HG02678 (cell line): ENCODE measurements at regions not wholly inside any gene's neighbourhood (a gene's known extent, or its start where the extent isn't known, plus 50 kb on each side); places are given as distances from the start of the nearest gene placed in this dataset.
"Not testable (repeated sequence)": the region's sequence is repeated elsewhere in the genome, so short reads cannot be mapped to it uniquely, and the experiment has no call there.

Experiments
- ATAC-seq: cut with Tn5 transposase; IDR thresholded peaks from one replicate; pipeline ENCODE4 v1.9.1; 2021; ENCODE audit warnings: mild to moderate bottlenecking, moderate library complexity; ENCODE audit not compliant: unreplicated experiment

DNA sequence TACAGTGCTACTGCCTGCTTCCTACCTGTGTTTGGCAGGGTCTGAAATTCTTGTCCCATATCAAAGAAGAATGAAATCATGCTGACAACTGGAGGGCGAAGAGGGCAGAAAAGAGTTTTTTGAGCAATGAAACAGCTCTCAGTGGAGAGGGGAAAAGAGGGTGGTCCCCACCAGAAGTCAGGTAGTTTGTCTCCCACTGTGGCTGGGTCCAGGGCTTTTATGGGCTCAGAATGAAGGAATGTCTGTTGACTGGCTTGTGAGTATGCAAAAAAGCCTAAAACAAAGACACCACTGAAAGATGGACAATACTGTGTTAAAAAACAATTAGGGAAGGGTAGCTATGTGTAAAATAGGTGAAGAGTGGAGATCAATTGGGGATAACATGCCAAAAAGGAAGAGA is 115.0 kb downstream of the ADAM29 start:
- ATAC-seq: no peak

DNA sequence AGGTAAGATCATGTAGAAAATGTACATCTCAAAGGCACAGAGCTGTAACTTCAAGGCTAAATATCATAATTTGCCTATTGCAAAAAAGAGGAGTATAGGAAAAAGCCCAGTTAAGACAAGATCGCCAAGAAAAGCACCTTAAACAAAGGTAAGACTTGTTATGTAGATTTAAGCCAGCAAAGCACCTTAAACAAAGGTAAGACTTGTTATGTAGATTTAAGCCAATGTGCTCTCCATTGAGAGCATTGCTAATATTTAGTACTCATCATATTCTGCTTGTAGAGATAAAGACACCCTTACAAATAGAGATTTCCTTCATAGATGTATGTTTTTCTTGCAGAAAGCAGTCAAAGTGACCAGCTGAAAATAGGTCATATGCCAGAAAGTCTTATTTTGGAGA is 115.8 kb downstream of the ADAM29 start:
- no peak for ATAC-seq

DNA sequence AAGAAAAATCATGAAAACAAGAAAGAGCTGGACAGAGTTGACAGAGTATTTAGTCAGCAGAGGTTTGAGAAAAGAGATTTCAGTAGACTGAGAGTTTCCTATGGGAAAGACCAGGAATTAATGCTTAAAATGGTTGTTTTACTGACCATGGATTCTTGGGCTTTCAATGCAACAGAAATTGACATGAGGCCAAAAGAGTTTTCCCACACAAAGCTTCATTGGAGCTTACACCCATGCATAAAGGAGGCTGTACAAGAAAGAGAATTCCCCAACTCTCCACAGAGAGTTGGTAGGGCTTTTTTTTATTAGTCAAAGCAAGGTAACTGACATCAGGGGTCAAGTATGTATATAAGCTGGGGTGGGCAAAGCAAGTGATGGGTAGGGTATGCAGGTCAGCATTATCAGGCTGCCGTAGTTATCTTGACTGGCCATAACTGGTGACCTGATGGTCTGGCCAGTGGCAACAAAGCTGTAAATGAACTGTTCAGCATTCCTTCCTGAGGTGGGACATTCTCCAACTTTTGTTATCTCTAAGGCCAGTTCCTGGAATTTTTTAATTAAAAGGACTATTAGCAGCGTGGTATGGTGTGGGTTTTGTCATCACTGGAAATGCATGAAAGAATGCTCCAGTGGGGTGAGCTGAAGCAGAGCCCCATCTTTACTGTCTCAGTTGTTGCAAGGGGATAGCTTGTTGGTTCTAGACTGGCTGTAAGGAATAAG is 117.0 kb downstream of the ADAM29 start:
- no peak for ATAC-seq

DNA sequence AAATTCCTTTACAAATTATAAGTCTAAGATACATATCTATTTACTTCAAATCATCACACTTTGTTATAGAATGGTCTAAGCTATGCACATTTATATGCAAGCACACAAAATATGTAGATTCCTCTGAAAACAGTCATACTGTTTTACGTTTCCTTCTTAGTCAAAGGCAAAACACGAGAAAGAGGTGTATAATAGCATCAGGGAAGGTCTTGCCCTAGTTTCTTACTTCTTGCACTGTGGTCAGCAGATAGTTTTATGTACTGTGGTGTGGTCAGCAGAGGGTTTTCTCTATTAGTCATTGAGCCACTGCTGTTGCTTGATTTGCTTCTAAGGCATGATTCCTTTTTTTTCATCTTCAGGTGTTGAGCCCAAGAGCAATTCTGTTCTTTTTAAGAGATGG is 117.7 kb downstream of the ADAM29 start:
- ATAC-seq: no peak

DNA sequence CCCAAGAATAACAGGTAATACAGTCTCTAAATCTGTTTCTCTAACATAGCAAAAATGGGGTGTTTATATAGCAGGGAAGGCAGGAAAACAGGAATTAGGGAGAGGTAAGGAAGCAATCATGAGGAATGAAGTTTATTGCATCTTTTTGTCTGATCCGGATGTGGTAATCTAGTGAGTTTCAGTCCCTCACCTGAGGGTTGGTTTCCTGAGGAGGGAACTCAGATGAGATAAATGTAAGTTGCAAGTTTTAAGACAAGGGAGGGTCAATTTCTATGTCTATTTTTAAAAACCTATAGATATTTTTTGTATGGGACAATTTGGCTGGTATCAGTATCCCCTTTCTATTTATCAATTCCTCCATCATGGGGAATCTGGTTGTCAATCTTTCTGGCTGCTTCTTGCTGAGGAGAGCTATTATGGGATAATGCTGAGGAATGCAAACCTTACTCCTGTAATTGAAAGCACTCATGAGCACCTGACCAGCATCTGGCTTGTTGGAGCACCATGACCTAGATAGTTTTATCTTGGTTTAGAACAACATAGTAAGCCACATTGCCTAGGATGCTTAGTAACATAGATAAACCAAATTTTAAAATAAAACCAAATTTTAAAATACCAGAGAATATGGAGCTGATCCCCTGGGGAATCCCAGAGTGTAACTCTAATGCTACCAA is 130.1 kb downstream of the ADAM29 start:
- ATAC-seq: no peak

DNA sequence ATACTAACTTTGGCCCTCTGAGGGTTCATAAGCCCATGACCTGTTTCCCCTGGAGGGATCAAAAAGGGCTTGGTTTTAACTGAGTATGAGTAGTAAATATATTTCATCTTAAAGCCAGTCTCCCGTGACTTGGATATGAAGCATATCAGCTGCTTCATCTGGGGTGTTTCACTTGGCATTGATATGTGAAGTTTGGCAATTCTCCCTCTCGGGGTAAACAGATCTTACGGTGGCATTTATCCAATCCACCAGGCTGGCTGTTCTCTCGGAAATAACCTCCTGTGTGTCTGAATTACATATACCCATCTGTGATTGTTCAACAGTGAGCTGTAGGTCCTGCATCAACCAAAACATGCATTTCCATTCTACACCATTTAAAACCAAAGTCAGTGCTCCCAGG is 130.7 kb downstream of the ADAM29 start:
- no peak for ATAC-seq

DNA sequence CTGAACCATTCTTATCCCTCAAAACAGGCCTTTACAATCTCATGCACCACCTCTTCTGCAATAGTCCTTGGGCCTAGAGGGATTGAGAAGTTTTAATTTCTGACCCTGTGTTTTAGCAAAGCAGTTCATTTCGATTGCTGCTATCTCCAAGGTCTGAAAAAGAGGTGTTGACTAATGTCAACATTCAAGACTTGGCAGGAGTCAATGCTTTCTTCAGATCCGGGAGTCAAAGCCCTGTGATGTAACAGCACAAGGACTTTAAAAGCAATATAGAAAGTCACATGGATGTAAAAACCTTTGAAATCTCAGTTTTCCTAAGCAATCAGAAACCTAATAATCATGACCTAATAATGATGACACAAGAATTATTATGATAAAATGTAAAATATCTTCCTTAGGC is 133.8 kb downstream of the ADAM29 start:
- no peak for ATAC-seq

DNA sequence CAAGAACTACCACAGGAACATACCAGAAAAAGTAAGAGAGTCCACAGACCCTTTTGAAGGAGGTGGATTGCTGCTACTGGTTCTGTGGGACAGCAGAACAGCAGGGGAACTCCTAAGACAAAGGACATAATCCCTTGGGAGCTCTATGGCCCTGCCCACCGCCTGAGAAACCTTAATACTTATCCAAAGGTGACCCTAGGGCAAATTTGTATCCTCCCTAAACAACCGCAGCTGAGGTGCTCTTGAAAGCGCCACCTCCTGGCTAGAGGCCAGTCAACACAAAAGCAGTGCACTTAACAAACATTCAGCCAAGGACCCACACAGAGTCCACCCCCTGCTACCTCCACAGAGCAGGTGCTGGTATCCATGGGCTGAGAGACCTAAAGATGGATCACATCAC is 136.8 kb downstream of the ADAM29 start:
- no peak for ATAC-seq

DNA sequence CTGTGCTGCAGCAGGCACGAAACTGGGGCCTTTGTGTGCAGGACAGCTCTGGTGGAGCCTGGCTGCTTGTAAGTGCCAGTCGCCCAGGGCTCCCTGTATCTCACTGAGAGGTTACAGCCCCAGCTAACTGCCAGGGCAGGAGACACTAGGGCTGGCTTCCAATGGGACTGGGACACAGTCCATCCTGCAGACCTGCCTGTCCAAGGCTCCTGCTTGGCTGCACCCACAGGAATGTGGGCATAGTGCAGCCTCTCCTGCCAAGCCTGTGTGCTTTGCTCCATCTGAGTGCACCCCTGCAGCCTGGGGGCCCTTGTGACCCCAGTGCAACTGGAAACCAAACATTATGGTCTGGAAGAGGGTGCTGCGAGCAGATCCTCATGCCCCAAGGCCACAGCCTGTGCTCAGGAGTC is 144.0 kb downstream of the ADAM29 start:
- ATAC-seq: no peak

DNA sequence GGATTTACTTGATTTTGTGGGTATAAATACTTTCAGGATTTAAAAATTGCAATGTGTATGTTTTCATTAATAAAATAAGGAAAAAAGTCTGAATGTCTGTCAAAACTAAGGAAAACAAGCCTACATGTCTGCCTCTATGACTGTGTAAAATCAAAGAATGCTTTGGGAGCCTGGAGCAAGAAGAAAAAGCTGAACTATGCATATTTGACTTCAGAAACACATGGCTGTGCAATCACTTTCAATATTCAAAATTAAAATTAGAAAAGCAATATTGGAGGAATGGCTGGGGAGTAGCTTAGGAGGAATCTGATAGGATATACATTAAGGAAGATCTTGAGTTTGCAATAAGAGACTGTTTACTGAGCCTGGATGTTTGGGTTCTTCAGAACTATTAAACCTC is 147.1 kb downstream of the ADAM29 start:
- ATAC-seq: no peak

DNA sequence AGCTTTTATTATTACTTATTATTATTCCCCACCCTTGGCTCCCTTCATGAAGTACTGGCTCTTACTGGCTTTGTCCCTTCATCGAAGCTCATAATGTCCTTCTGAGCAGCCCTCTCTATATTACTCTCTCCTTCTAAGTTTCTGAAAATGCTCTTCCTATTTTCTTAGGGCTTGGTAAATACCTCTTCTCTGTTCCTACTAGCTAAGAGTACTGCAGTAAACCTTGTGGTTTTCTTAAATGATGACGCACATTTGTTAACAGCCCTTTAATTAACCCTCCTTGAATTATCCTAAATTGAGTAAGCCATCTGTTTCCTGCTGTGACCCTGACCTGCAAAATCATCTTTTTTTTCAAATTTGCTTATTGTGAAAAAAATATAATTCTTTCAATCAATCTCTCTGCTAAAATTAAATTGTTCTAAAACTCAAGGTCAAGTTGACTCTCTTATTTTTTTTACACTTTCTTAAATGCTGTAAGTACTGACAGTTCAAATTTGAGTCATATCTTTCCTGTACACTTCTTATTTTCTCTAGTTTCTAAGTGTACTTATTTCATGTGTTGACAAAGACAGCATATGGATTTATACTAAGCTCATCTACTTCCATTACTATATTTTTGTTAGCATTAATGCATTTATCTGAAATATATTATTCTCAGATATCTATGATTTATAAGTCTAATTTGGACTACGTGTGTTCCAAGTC is 148.9 kb downstream of the ADAM29 start:
- no peak for ATAC-seq

DNA sequence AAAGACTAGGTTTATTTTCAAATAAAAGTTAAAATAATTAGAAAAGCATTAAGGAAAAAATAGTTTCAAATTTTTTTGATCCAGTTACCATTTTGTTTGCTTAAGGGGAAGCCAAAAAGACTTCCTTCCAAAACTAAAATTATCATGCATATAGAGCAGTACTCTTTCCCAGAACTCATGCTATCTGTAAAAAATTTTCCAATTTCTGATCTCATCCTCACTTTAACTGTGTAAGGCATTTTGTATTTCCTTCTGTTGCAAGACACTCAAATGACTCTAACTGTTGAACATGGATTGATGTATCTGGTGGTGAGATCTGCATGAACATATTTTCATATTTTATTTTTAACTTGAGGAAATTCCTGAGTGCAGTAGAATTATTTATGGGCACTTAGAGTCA is 150.1 kb downstream of the ADAM29 start:
- ATAC-seq: no peak

DNA sequence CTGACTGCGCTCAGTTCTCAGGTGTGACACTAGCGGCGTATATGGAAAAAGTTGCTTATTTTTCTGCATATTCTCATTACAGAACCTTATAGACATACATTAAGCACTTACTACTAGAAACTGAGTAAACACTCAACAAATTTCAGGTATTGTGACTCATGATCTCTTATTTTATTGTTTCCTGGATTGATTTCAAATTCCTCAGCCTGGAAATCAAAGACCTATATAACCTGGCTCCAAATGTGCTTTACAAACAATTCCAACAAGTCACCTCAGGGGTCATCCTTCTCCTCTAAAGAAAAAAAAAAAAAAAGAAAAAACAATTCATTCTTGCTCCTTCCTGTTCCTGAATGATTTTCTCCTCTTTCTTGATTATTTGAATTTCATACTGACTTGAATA is 152.3 kb downstream of the ADAM29 start:
- no peak for ATAC-seq

DNA sequence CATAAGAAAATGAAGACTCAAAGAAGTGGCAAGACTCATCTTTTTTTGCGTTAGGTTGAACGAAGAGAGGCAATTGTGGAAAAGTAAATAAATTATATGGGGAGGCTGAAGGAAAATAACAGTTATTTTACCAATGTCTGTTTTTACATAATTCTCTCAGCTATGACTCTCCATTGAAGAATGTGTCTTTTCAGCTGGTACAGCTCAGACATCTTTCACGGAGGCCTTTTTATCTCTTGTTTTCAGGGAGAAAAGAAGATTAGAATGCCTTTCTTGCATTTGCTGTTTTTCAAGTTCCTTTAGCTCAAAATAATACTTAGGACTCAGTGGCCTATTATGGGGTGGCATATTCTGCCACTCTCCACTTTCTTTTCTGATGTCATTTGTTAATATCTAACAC is 153.0 kb downstream of the ADAM29 start:
- no peak for ATAC-seq

DNA sequence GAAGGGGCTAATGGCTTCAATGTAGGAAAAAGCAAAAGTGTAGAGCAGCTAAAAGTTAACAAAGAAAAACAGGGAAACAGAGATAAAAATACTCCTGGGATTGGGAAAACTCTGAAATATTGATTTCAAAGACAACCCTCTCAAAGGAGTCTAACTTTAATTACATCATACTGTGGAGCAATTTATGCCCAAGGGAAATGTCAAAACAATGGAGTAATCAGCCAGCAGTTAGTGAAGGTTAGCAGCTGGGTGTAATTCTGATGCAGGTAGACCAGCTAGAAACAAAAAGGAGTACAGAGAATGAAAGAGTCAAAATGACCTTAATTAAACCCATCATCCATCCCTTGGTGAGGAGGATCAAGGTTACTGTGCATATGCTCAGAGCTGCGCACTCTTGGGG is 169.0 kb downstream of the ADAM29 start:
- no peak for ATAC-seq

DNA sequence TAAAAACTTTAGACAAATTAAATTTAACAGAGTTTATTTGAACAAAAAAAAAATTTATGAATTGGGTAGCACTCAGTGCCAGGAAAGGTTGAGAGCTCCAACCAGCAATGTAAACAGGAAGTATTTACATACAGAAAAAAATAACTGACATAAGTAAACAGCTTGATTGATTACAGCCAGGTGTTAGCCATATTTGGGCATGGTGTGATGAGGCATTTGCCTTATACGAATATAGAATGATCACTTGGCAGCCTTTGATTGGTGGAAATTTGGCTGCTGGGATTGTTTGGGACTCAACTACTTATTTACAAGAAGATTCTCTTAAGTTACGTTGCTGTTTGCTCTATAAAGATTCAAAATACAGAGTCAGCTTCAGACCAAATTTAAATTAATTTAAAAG is 172.0 kb downstream of the ADAM29 start:
- no peak for ATAC-seq

DNA sequence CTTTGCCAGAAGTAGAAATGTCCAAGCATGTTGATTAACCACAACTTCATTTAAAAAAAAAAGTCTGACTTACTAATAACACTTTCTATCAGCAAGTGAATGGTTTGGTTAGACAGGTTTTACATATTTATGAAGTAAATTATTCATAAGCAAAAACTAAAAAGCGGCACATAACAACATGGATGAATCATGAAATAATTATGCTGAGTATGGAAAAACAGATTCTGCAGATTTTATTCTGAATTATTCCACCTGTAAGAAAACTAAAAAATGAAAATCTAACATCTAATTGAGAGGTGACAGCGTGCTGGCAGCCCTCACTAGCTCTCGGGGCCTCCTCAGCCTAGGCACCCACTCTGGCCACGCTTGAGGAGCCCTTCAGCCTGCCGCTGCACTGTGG is 173.5 kb downstream of the ADAM29 start:
- no peak for ATAC-seq

DNA sequence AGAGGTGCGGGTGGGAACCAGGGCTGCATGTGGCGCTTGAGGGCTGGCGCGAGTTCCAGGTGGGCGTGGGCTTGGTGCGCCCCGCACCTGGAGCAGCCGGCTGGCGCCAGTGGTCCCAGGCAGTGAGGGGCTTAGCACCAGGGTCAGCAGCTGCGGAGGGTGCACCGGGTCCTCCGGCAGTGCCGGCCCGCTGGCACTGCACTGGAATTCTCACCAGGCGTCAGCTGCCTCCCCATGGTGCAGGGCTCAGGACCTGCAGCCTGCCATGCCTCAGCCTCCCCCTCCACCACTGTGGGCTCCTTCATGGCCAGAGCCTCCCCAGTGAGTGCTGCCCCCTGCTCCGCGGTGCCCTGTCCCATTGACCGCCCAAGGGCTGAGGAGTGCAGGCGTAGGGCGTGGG is 174.0 kb downstream of the ADAM29 start:
- no peak for ATAC-seq

DNA sequence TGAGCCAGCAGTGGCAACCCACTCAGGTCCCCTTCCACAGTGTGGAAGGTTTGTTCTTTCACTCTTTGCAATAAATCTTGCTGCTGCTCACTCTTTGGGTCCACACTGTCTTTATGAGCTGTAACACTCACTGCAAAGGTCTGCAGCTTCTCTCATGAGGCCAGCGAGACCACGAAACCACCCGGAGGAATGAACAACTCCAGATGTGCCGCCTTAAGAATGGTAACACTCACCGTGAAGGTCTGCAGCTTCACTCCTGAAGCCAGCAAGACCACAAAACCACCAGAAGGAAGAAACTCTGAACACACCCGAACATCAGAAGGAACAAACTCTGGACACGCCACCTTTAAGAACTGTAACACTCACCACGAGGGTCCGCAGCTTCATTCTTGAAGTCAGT is 174.9 kb downstream of the ADAM29 start:
- ATAC-seq: not testable (repeated sequence)

DNA sequence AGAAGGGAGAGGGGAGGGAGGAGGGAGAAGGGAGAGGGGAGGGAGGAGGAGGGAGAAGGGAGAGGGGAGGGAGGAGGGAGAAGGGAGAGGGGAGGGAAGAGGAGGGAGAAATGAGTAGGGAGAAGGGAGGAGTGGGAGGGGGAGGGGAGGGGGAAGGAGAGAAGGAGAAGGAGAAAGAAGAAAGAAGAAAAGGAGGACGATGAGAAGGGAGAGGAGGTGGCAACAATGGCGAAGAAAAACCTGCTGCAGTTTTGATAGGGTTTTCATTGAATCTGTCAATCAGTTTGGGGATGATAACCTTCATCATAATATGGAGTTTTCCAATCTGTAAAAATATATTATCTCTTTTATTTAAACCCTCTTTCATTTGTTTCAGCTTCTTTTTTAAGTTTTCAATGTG is 185.2 kb downstream of the ADAM29 start:
- ATAC-seq: no peak

DNA sequence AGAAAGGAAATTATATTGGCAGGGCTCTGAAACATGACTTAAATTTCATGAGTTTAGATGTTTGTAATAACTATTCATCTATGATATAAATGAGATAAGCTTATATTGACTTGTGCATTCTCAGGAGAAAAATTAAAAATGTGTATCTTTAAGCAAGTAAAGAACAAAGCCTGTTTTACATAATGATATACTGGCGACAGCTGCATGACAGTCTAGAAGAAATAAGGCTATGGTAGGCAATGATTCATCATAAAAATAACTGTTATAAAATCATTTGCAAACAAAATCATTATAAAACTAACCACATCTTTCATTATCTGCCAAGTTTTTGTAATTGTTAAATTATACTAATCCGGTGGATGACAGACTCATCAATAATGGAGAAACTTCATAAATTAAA is 188.1 kb downstream of the ADAM29 start:
- ATAC-seq: no peak

DNA sequence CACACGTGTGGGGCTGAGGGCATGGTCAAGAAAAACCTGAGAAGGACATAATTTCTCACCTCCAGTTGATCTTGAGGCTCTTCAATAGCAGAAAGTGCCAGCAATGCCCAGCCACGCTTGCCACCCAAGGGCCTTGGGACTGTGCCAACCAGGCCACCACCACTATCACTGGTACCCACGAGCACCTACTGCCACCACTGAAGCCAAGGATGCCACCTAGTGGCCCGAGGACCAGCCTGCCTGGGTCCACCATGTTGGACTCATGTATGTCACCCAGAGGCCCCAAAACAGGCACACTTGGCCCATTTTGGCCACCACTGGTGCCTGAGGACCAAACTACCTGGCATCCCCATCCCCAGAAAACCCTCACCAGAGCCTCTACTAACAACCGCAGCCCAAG is 191.8 kb downstream of the ADAM29 start:
- no peak for ATAC-seq
